H1 (cell line): ENCODE measurements at regions not wholly inside any gene's neighbourhood (a gene's known extent, or its start where the extent isn't known, plus 50 kb on each side); places are given as distances from the start of the nearest gene placed in this dataset.
"Not testable (repeated sequence)": the region's sequence is repeated elsewhere in the genome, so short reads cannot be mapped to it uniquely, and the experiment has no call there.

Experiments
- CHD2 ChIP-seq: IDR thresholded peaks from 2 replicates; pipeline ENCODE4 v1.6.1; 2012; ENCODE audit warnings: low read length, improper control_type of control experiment
- CTCF ChIP-seq, 3 experiments: IDR thresholded peaks; 1 replicate in 2 of 3; 2 replicates in 1 of 3; pipeline versions ENCODE4 v1.5.1 to v1.6.1; 2011; ENCODE audit warnings: low read length in 3 of 3, mild to moderate bottlenecking in 3 of 3, inconsistent platforms in 2 of 3, low read depth in 1 of 3, moderate library complexity in 1 of 3; ENCODE audit not compliant: insufficient read depth in 1 of 3; ENCODE audit errors: control extremely low read depth in 1 of 3
- EZH2 ChIP-seq: fragments of 200-600 bp; sonication (generic); IDR thresholded peaks from 2 replicates; pipeline ENCODE4 v1.7.1; 2012; ENCODE audit warnings: low read depth, mild to moderate bottlenecking, moderate library complexity, low read length, inconsistent platforms; ENCODE audit not compliant: severe bottlenecking
- MAX ChIP-seq: IDR thresholded peaks from 2 replicates; pipeline ENCODE4 v1.6.1; 2012; ENCODE audit warnings: inconsistent platforms
- POLR2A ChIP-seq, 2 experiments: IDR thresholded peaks; 1 replicate in 1 of 2; 2 replicates in 1 of 2; pipeline ENCODE4 v1.6.1; 2011; ENCODE audit warnings: low read depth in 2 of 2, low read length in 2 of 2, mild to moderate bottlenecking in 2 of 2; ENCODE audit errors: control extremely low read depth in 1 of 2
- RNF2 ChIP-seq: fragments of 200-900, 300-1000 bp; sonication (generic); IDR thresholded peaks from 2 replicates; pipeline ENCODE4 v1.7.1; 2016; ENCODE audit warnings: borderline replicate concordance, low read depth, mild to moderate bottlenecking, antibody characterized with exemption, low read length; ENCODE audit not compliant: poor library complexity, severe bottlenecking; ENCODE audit errors: missing control alignments
- TCF12 ChIP-seq: IDR thresholded peaks from 2 replicates; pipeline ENCODE4 v1.6.1; 2011; ENCODE audit warnings: low read depth, mild to moderate bottlenecking, low read length

GRCh38 chr14:37692680-37693079, 97.3 kb downstream of the TTC6 start:
- TF ChIP-seq RNF2; MAX; TCF12; CHD2; POLR2A (IDR thresholded peaks at IDR 0.05; ENCODE audit: control extremely low read depth in 1 of 2, low read depth in 2 of 2, low read length in 2 of 2); CTCF (IDR thresholded peaks at IDR 0.05; ENCODE audit: control extremely low read depth in 1 of 3, insufficient read depth in 1 of 3, low read depth in 1 of 3, low read length in 3 of 3); EZH2: not testable (repeated sequence)
